ENCODE measurements at regions not wholly inside any gene's neighbourhood (a gene's known extent, or its start where the extent isn't known, plus 50 kb on each side); places are given as distances from the start of the nearest gene placed in this dataset.
"Not testable (repeated sequence)": the region's sequence is repeated elsewhere in the genome, so short reads cannot be mapped to it uniquely, and the experiment has no call there.

DNA sequence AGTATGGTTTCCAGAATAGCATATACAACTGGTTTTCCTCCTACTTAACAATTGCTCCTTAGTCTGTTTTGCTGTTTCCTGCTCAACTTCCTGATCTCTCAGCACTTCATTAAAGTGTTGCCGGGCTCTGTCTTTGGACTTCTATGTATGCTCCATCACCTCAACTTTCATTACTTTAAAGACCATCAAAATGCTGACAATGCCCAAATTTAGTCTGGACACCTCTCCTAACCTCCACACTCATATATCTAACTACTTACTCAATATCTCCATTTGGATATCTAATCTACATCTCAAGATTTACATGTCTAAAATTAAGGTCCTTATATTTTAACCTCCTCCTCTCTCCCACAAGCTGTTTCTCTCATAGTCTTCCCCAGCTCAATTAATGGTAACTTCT lies 54.4 kb upstream of the LGR5 start:
- H3K36me3 Mint-ChIP-seq (ENCODE audit: low read depth) = no peaks in the 10 kb centered on the region

DNA sequence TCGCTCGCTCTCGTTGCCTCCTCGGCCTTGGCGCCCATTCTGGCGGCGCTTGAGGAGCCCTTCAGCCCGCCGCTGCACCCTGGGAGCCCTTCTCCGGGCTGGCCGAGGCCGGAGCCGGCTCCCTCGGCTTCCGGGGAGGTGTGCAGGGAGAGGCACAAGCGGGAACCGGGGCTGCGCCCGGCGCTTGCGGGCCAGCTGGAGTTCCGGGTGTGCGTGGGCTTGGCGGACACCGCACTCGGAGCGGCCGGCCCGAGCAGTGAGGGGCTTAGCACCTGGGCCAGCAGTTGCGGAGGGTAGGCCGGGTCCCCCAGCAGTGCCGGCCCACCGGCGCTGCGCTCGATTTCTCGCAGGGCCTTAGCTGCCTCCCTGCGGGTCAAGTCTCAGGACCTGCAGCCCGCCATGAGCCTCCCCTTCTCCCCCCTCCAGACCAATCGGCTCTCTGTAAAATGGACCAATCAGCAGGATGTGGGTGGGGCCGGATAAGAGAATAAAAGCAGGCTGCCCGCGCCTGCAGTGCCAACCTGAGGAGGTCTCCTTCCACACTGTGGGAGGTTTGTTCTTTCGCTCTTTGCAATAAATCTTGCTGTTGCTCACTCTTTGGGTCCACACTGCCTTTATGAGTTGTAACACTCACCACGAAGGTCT lies 62.8 kb upstream of the LGR5 start:
- H3K27ac Mint-ChIP-seq; H3K4me3 Mint-ChIP-seq; H3K36me3 Mint-ChIP-seq (ENCODE audit: low read depth); H3K27me3 Mint-ChIP-seq (ENCODE audit: low read depth); H3K4me1 Mint-ChIP-seq: not testable (repeated sequence)
- H3K9me3 Mint-ChIP-seq = peaks cover 10% of the 10 kb centered on the region

More for the DNA sequence above, 54.4 kb upstream of the LGR5 start:
- Mint-ChIP-seq H3K4me1 (no peaks in the 10 kb centered on the region), H3K9me3 (peaks cover 12% of the 10 kb centered on the region), H3K27me3 (ENCODE audit: low read depth) (no peaks in the 10 kb centered on the region), H3K27ac (no peak overlapping the region), H3K4me3 (no peak overlapping the region)
- TF ChIP-seq, protein P1, sequence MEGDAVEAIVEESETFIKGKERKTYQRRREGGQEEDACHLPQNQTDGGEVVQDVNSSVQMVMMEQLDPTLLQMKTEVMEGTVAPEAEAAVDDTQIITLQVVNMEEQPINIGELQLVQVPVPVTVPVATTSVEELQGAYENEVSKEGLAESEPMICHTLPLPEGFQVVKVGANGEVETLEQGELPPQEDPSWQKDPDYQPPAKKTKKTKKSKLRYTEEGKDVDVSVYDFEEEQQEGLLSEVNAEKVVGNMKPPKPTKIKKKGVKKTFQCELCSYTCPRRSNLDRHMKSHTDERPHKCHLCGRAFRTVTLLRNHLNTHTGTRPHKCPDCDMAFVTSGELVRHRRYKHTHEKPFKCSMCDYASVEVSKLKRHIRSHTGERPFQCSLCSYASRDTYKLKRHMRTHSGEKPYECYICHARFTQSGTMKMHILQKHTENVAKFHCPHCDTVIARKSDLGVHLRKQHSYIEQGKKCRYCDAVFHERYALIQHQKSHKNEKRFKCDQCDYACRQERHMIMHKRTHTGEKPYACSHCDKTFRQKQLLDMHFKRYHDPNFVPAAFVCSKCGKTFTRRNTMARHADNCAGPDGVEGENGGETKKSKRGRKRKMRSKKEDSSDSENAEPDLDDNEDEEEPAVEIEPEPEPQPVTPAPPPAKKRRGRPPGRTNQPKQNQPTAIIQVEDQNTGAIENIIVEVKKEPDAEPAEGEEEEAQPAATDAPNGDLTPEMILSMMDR (IDR thresholded peaks at IDR 0.05; ENCODE audit: unreplicated experiment in 3 of 3) = no peak

DNA sequence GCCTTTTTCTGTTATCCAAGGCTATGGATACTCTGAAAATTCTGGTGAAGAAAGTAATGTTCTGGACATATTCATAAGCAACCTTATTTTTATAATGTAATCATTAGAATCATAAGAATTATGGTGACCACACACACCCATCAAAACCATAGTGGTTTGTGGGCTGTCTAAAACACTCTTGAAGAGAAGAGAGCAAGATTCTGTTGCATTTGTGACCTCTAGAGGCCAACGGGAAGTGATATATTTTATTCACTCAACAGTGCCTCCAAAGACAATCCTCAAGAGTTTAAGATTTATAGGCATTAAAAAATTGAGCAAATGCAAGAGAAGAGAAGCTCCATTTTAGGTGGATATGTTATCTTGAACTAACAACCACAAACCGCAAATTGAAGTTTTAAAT lies 68.5 kb upstream of the LGR5 start:
- TF ChIP-seq, protein P1 (IDR thresholded peaks at IDR 0.05; ENCODE audit: unreplicated experiment in 3 of 3) = no peak
- Mint-ChIP-seq H3K4me3 (no peak overlapping the region), H3K27ac (no peak overlapping the region), H3K9me3 (no peaks in the 10 kb centered on the region), H3K27me3 (ENCODE audit: low read depth) (no peaks in the 10 kb centered on the region), H3K36me3 (ENCODE audit: low read depth) (no peaks in the 10 kb centered on the region), H3K4me1 (no peaks in the 10 kb centered on the region)

DNA sequence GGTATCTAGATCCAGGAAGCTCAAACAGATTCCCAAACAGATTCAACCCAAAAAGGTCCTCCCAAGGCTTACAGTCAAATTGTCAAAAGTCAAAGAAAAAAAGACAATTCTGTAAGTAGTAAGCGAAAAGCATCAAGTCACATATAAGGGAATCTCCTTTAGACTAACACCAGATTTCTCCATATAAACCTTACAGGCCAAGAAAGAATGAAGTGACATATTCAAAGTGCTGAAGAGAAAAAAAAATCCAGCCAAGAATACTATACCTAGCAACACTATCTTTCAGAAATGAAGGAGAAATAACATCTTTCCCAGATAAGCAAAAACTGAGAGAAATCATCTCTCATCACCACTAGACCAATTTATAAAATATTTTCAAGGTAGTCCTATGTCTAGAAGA lies 79.6 kb upstream of the LGR5 start:
- Mint-ChIP-seq H3K9me3 (peaks cover 18% of the 10 kb centered on the region), H3K4me3 (no peak overlapping the region), H3K27me3 (ENCODE audit: low read depth) (no peaks in the 10 kb centered on the region), H3K36me3 (ENCODE audit: low read depth) (no peaks in the 10 kb centered on the region), H3K4me1 (no peaks in the 10 kb centered on the region), H3K27ac (no peak overlapping the region)
- TF ChIP-seq, protein P1 (IDR thresholded peaks at IDR 0.05; ENCODE audit: unreplicated experiment in 3 of 3) = no peak

DNA sequence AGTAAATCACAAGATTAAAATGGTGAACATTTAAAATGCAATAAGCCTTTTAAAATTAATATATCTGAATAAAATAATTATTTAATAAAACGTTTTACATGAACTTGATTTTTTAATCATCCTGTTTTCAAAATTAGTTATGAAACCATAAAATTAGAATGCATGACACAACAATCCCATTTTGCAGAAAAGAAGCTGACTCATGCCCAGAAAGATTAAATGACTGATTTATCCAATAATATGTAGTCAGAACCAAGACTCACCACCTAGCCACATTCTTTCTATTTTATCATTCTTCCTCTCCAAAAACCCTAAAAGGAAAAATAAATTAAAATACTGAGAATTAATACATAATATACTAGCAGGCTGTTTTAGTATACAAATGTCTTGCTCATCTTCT lies 83.0 kb upstream of the LGR5 start:
- Mint-ChIP-seq H3K36me3 (ENCODE audit: low read depth) (no peaks in the 10 kb centered on the region), H3K27me3 (ENCODE audit: low read depth) (no peaks in the 10 kb centered on the region), H3K4me3 (no peak overlapping the region), H3K9me3 (peaks cover 15% of the 10 kb centered on the region), H3K27ac (no peak overlapping the region), H3K4me1 (no peaks in the 10 kb centered on the region)
- TF ChIP-seq, protein P1 (IDR thresholded peaks at IDR 0.05; ENCODE audit: unreplicated experiment in 3 of 3) = no peak

DNA sequence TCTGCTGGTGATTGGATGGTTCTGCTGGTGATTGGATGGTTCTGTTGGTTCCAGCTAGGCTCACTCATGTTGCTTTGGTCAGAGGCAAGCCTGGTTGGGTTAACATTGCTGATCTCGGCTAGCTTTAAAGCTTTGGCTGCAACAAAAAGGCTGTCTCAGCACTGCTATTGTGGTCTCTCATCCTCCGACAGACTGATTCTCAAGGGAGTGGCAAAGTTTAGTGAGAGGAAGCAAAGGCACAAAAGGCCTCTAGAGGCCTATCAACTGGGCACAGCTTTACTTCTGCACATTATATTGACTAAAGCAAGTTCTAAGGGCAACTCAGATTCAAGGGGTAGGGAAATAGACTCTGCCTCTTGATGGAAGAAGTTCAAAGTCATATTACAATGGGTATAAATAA lies 84.7 kb upstream of the LGR5 start:
- Mint-ChIP-seq H3K27ac (no peak overlapping the region), H3K36me3 (ENCODE audit: low read depth) (no peaks in the 10 kb centered on the region), H3K4me3 (no peak overlapping the region), H3K9me3 (peaks cover 6% of the 10 kb centered on the region), H3K27me3 (ENCODE audit: low read depth) (no peaks in the 10 kb centered on the region), H3K4me1 (no peaks in the 10 kb centered on the region)
- TF ChIP-seq, protein P1 (IDR thresholded peaks at IDR 0.05; ENCODE audit: unreplicated experiment in 3 of 3) = no peak
